ENCODE measurements at regions not wholly inside any gene's neighbourhood (a gene's known extent, or its start where the extent isn't known, plus 50 kb on each side); places are given as distances from the start of the nearest gene placed in this dataset.

- TF ChIP-seq CTCF (IDR thresholded peaks at IDR 0.05) = no peak
- no peak for TF ChIP-seq POLR2A (IDR thresholded peaks at IDR 0.05)
Observed at GRCh38 chr18:22517356-22517755, 99.6 kb upstream of the CTAGE1 start.

Measured in body of pancreas (tissue), 4 donors.